GM19452 (cell line): ENCODE measurements at regions not wholly inside any gene's neighbourhood (a gene's known extent, or its start where the extent isn't known, plus 50 kb on each side); places are given as distances from the start of the nearest gene placed in this dataset.
"Not testable (repeated sequence)": the region's sequence is repeated elsewhere in the genome, so short reads cannot be mapped to it uniquely, and the experiment has no call there.

Experiments used
- ATAC-seq: cut with Tn5 transposase; IDR thresholded peaks from one replicate; pipeline ENCODE4 v1.9.1; 2021; ENCODE audit not compliant: unreplicated experiment

GRCh38 chr13:88196106-88196505, 524.9 kb downstream of the SLITRK5 start:
- ATAC-seq: no peak

GRCh38 chr13:88217372-88217771, 546.2 kb downstream of the SLITRK5 start:
- no peak for ATAC-seq

GRCh38 chr13:88217883-88218282, 546.7 kb downstream of the SLITRK5 start:
- no peak for ATAC-seq

GRCh38 chr13:88223958-88224357, 552.8 kb downstream of the SLITRK5 start:
- ATAC-seq: no peak

GRCh38 chr13:88235441-88235840, 564.3 kb downstream of the SLITRK5 start:
- ATAC-seq: no peak

GRCh38 chr13:88246239-88246638, 575.1 kb downstream of the SLITRK5 start:
- ATAC-seq: no peak

- no peak for ATAC-seq
These were observed 577.2 kb downstream of the SLITRK5 start for GRCh38 chr13:88248393-88248792.

- no peak for ATAC-seq
These were observed 586.5 kb downstream of the SLITRK5 start for GRCh38 chr13:88257706-88258105.

GRCh38 chr13:88263808-88264207, 592.6 kb downstream of the SLITRK5 start:
- ATAC-seq: no peak

- ATAC-seq: no peak
These were observed 610.7 kb downstream of the SLITRK5 start for GRCh38 chr13:88281841-88282240.

- ATAC-seq: no peak
These were observed 614.2 kb downstream of the SLITRK5 start for GRCh38 chr13:88285329-88285728.

GRCh38 chr13:88288326-88288725, 617.2 kb downstream of the SLITRK5 start:
- ATAC-seq: no peak

GRCh38 chr13:88291731-88292130, 620.6 kb downstream of the SLITRK5 start:
- ATAC-seq: not testable (repeated sequence)

- ATAC-seq: no peak
These were observed 623.2 kb downstream of the SLITRK5 start for GRCh38 chr13:88294368-88294767.

GRCh38 chr13:88303157-88303556, 632.0 kb downstream of the SLITRK5 start:
- ATAC-seq: no peak

GRCh38 chr13:88303605-88304004, 632.4 kb downstream of the SLITRK5 start:
- no peak for ATAC-seq

GRCh38 chr13:88314496-88314895, 643.3 kb downstream of the SLITRK5 start:
- ATAC-seq: no peak

- ATAC-seq: no peak
These were observed 657.9 kb downstream of the SLITRK5 start for GRCh38 chr13:88329066-88329465.

GRCh38 chr13:88339271-88339741, 668.1 kb downstream of the SLITRK5 start:
- no peak for ATAC-seq

GRCh38 chr13:88345171-88345847, 674.1 kb downstream of the SLITRK5 start:
- ATAC-seq: no peak

GRCh38 chr13:88360761-88361160, 689.6 kb downstream of the SLITRK5 start:
- ATAC-seq: no peak

GRCh38 chr13:88369866-88370265, 698.7 kb downstream of the SLITRK5 start:
- ATAC-seq: no peak

- ATAC-seq: no peak
These were observed 705.7 kb downstream of the SLITRK5 start for GRCh38 chr13:88376760-88377388.
